ENCODE measurements at regions not wholly inside any gene's neighbourhood (a gene's known extent, or its start where the extent isn't known, plus 50 kb on each side); places are given as distances from the start of the nearest gene placed in this dataset.

GRCh38 chr4:112898357-112899141 is 150.9 kb upstream of the ANK2 start:
- H3K27ac ChIP-seq (ENCODE audit: low read depth, low read length): peak overlapping the region; percentile 19
- no peak for DNase-seq
- no peaks in the 10 kb centered on the region for H3K9me3 ChIP-seq (ENCODE audit: control insufficient read depth, low read length)
- Mint-ChIP-seq H3K9me3 (no peaks in the 10 kb centered on the region), H3K27me3 (ENCODE audit: insufficient read depth) (no peaks in the 10 kb centered on the region), H3K4me3 (no peak overlapping the region), H3K27ac (no peak overlapping the region), H3K4me1 (peaks cover 39% of the 10 kb centered on the region), H3K36me3 (ENCODE audit: low read depth) (peaks cover 4% of the 10 kb centered on the region)
- peaks cover 14% of the 10 kb centered on the region for H3K4me1 ChIP-seq (ENCODE audit: control insufficient read depth, insufficient read depth, low read length)
- 59 to 92% methylated on average over 1 to 4 of the region's 4 CpGs for WGBS, 2 experiments (ENCODE audit: insufficient coverage in 1 of 2, insufficient read length in 1 of 2)
- no peak overlapping the region for H3K9ac ChIP-seq (ENCODE audit: extremely low read depth, low read length, poor library complexity, severe bottlenecking)
- no peaks in the 10 kb centered on the region for H3K27me3 ChIP-seq (ENCODE audit: control insufficient read depth, insufficient read depth, low read length, poor library complexity, severe bottlenecking)
- H3K36me3 ChIP-seq (ENCODE audit: control insufficient read depth, insufficient read depth, low read length): no peaks in the 10 kb centered on the region
- TF ChIP-seq CTCF (conservative IDR thresholded peaks at IDR 0.05): no peak
- H3K4me3 ChIP-seq (ENCODE audit: low read length): no peak overlapping the region

GRCh38 chr4:112900416-112900815 is 149.0 kb upstream of the ANK2 start:
- 79 to 94% methylated on average over 2 of the region's 2 CpGs for WGBS, 2 experiments (ENCODE audit: insufficient coverage in 1 of 2, insufficient read length in 1 of 2)
- H3K36me3 Mint-ChIP-seq (ENCODE audit: low read depth): peaks cover 11% of the 10 kb centered on the region

GRCh38 chr4:112901962-112902411 is 147.5 kb upstream of the ANK2 start:
- Mint-ChIP-seq H3K36me3 (ENCODE audit: low read depth) (peaks cover 22% of the 10 kb centered on the region), H3K27ac (no peak overlapping the region), H3K9me3 (no peaks in the 10 kb centered on the region), H3K4me3 (no peak overlapping the region), H3K27me3 (ENCODE audit: insufficient read depth) (no peaks in the 10 kb centered on the region), H3K4me1 (peaks cover 31% of the 10 kb centered on the region)
- peaks cover 12% of the 10 kb centered on the region for H3K4me1 ChIP-seq (ENCODE audit: control insufficient read depth, insufficient read depth, low read length)
- TF ChIP-seq CTCF (conservative IDR thresholded peaks at IDR 0.05): no peak
- DNase-seq: no peak
- H3K36me3 ChIP-seq (ENCODE audit: control insufficient read depth, insufficient read depth, low read length): peaks cover 5% of the 10 kb centered on the region
- no peaks in the 10 kb centered on the region for H3K27me3 ChIP-seq (ENCODE audit: control insufficient read depth, insufficient read depth, low read length, poor library complexity, severe bottlenecking)
- no peaks in the 10 kb centered on the region for H3K9me3 ChIP-seq (ENCODE audit: control insufficient read depth, low read length)
- H3K9ac ChIP-seq (ENCODE audit: extremely low read depth, low read length, poor library complexity, severe bottlenecking): no peak overlapping the region
- H3K4me3 ChIP-seq (ENCODE audit: low read length): no peak overlapping the region
- peak overlapping the region; percentile 45 for H3K27ac ChIP-seq (ENCODE audit: low read depth, low read length)
- whole genome bisulfite sequencing, 2 experiments (ENCODE audit: insufficient coverage in 1 of 2, insufficient read length in 1 of 2): 85% methylated on average over 1 of the region's 1 CpG; no CpG with 5 or more reads in 1 of the 2 experiments

More at GRCh38 chr4:112900416-112900815, 149.0 kb upstream of the ANK2 start:
- H3K27me3 ChIP-seq (ENCODE audit: control insufficient read depth, insufficient read depth, low read length, poor library complexity, severe bottlenecking): no peaks in the 10 kb centered on the region
- no peak overlapping the region for H3K4me3 Mint-ChIP-seq
- H3K9me3 ChIP-seq (ENCODE audit: control insufficient read depth, low read length): no peaks in the 10 kb centered on the region
- H3K4me1 Mint-ChIP-seq: peaks cover 36% of the 10 kb centered on the region
- H3K4me3 ChIP-seq (ENCODE audit: low read length): no peak overlapping the region
- H3K27ac ChIP-seq (ENCODE audit: low read depth, low read length): no peak overlapping the region
- H3K27me3 Mint-ChIP-seq (ENCODE audit: insufficient read depth): no peaks in the 10 kb centered on the region
- no peak overlapping the region for H3K27ac Mint-ChIP-seq
- H3K9ac ChIP-seq (ENCODE audit: extremely low read depth, low read length, poor library complexity, severe bottlenecking): no peak overlapping the region
- no peaks in the 10 kb centered on the region for H3K9me3 Mint-ChIP-seq
- peaks cover 5% of the 10 kb centered on the region for H3K36me3 ChIP-seq (ENCODE audit: control insufficient read depth, insufficient read depth, low read length)
- no peak for TF ChIP-seq CTCF (conservative IDR thresholded peaks at IDR 0.05)
- DNase-seq: no peak
- H3K4me1 ChIP-seq (ENCODE audit: control insufficient read depth, insufficient read depth, low read length): peaks cover 15% of the 10 kb centered on the region

All from endodermal cell (in vitro differentiated cells).